A673 (cell line): ENCODE measurements at regions not wholly inside any gene's neighbourhood (a gene's known extent, or its start where the extent isn't known, plus 50 kb on each side); places are given as distances from the start of the nearest gene placed in this dataset.

Source experiments
- EZH2 ChIP-seq: fragments of 200-600 bp; sonication (generic); IDR thresholded peaks from 2 replicates; pipeline ENCODE4 v1.6.1; 2017; ENCODE audit warnings: borderline replicate concordance, low read depth, mild to moderate bottlenecking, mixed read lengths, antibody characterized with exemption, low read length; ENCODE audit not compliant: poor library complexity, severe bottlenecking
- TF ChIP-seq, protein P1 (sequence below): fragments of 300-800, 200-600 bp; sonication (generic); conservative IDR thresholded peaks from 2 replicates; pipeline ENCODE4 v1.5.1; 2017; ENCODE audit warnings: low read depth, mild to moderate bottlenecking, antibody characterized with exemption, low read length, moderate library complexity, mixed read lengths

DNA sequence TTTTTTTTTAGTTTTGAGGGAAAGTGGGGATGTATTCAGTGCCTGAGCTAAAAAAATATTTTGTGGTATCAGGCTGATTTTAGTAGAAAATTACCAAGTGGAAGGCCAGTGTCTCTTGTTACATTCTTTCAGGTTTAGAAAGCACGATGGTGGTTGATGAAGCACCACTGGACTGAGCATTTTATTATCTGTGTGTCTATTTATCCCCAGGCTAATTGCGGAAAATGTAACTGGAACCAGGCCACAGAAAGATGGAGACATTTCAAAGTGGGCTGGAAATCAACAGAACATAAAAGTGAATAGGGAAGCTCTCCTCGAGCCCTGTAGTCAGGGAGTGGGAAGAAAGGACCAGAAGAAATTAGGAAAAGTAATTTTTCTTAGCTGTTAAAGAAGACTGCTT is 261.0 kb downstream of the STK31 start:
- TF ChIP-seq EZH2, result no peak
- TF ChIP-seq, protein P1, sequence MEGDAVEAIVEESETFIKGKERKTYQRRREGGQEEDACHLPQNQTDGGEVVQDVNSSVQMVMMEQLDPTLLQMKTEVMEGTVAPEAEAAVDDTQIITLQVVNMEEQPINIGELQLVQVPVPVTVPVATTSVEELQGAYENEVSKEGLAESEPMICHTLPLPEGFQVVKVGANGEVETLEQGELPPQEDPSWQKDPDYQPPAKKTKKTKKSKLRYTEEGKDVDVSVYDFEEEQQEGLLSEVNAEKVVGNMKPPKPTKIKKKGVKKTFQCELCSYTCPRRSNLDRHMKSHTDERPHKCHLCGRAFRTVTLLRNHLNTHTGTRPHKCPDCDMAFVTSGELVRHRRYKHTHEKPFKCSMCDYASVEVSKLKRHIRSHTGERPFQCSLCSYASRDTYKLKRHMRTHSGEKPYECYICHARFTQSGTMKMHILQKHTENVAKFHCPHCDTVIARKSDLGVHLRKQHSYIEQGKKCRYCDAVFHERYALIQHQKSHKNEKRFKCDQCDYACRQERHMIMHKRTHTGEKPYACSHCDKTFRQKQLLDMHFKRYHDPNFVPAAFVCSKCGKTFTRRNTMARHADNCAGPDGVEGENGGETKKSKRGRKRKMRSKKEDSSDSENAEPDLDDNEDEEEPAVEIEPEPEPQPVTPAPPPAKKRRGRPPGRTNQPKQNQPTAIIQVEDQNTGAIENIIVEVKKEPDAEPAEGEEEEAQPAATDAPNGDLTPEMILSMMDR, result no peak
